HEK293T (cell line): ENCODE measurements at regions not wholly inside any gene's neighbourhood (a gene's known extent, or its start where the extent isn't known, plus 50 kb on each side); places are given as distances from the start of the nearest gene placed in this dataset.

Source experiments
- BHLHE40 ChIP-seq: fragments of 450-650 bp; IDR thresholded peaks from 2 replicates; pipeline ENCODE4 v1.6.1; 2016; ENCODE audit warnings: mild to moderate bottlenecking, moderate library complexity, borderline replicate concordance
- ELF4 ChIP-seq: fragments of 450-650 bp; IDR thresholded peaks from 2 replicates; pipeline ENCODE4 v1.6.1; 2017; ENCODE audit warnings: antibody characterized with exemption
- HDGF ChIP-seq: fragments of 450-650 bp; IDR thresholded peaks from 2 replicates; pipeline ENCODE4 v1.6.1; 2017; ENCODE audit warnings: antibody characterized with exemption, borderline replicate concordance
- L3MBTL2 ChIP-seq: fragments of 450-650 bp; conservative IDR thresholded peaks from 2 replicates; pipeline ENCODE4 v1.6.1; 2016; ENCODE audit warnings: mild to moderate bottlenecking
- SP1 ChIP-seq: fragments of 450-650 bp; IDR thresholded peaks from 2 replicates; pipeline ENCODE4 v1.6.1; 2017

DNA sequence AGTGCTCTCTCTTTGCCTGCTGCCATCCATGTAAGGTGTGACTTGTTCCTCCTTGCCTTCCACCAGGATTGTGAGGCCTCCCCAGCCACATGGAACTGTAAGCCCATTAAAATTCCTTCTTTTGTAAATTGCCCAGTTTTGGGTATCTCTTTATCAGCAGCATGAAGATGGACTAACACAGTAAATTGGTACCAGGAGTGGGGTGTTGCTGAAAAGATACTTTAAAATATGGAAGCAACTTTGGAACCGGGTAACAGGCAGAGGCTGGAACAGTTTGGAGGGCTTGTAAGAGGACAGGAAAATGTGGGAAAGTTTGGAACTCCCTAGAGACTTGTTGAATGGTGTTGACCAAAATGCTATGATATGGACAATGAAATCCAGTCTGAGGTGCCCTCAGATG, 63.8 kb upstream of the PPP1R9A start:
- TF ChIP-seq L3MBTL2 (no peak), BHLHE40 (no peak), HDGF (no peak), ELF4 (no peak), SP1 (no peak)
